ENCODE measurements at regions not wholly inside any gene's neighbourhood (a gene's known extent, or its start where the extent isn't known, plus 50 kb on each side); places are given as distances from the start of the nearest gene placed in this dataset.

DNA sequence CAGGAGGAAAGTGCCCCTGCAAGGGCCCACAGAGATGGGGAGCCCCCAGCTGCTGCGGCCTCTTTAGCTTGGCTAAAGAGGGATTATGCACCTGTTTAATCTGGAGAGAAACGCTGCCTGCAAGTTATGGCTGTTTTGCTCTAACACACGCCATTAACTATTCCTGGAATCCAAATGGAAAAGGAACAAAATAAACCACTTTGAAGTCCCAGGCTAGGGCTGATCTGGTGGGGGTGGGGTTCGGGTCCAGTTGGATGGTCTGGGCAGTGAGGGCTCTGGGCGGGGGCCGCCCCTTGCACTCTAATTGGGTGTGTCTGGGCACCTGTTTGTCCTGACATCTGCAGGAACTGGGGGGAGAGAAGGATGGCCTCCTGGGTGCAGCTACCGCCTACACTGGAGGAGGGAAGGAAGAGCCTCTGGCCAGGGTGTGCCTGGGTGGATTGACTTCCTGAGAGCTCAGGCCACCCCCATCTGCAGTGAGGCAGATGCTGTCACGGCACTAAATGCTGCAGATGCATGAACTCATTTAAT is 300.6 kb downstream of the ZEB1 start:
- no peak for TF ChIP-seq SMC3 (IDR thresholded peaks at IDR 0.05; ENCODE audit: low read depth, low read length)
- no peak for TF ChIP-seq CTCF (conservative IDR thresholded peaks at IDR 0.05; ENCODE audit: low read depth, low read length)
- TF ChIP-seq MXI1 (IDR thresholded peaks at IDR 0.05; ENCODE audit: borderline replicate concordance, low read depth, low read length) = no peak
- no peak for TF ChIP-seq POLR2A (IDR thresholded peaks at IDR 0.05; ENCODE audit: low read depth, low read length)
- TF ChIP-seq CEBPB (IDR thresholded peaks at IDR 0.05; ENCODE audit: low read depth, low read length) = no peak
- no peak for TF ChIP-seq ELK1 (IDR thresholded peaks at IDR 0.05; ENCODE audit: borderline replicate concordance, low read depth, low read length)
- TF ChIP-seq MAFK (IDR thresholded peaks at IDR 0.05; ENCODE audit: low read depth, low read length) = no peak
- TF ChIP-seq RCOR1 (IDR thresholded peaks at IDR 0.05; ENCODE audit: insufficient replicate concordance, low read length) = no peak
- no peak for TF ChIP-seq MAZ (IDR thresholded peaks at IDR 0.05; ENCODE audit: borderline replicate concordance, low read depth, low read length)
- no peak for TF ChIP-seq NFE2L2 (IDR thresholded peaks at IDR 0.05; ENCODE audit: low read depth, low read length)
- TF ChIP-seq BHLHE40 (IDR thresholded peaks at IDR 0.05; ENCODE audit: low read depth, low read length) = no peak
- no peak for TF ChIP-seq CHD1 (IDR thresholded peaks at IDR 0.05; ENCODE audit: low read depth, low read length)
- no peak for TF ChIP-seq FOS (IDR thresholded peaks at IDR 0.05; ENCODE audit: low read depth, low read length)
- TF ChIP-seq RFX5 (IDR thresholded peaks at IDR 0.05; ENCODE audit: low read depth, low read length) = no peak
